Left hindlimb (tissue), 1 donor: ENCODE measurements at regions not wholly inside any gene's neighbourhood (a gene's known extent, or its start where the extent isn't known, plus 50 kb on each side); places are given as distances from the start of the nearest gene placed in this dataset.
"Not testable (repeated sequence)": the region's sequence is repeated elsewhere in the genome, so short reads cannot be mapped to it uniquely, and the experiment has no call there.

Experiments
- DNase-seq: peaks from one replicate; pipeline ENCODE4 v3.0.0-alpha.2; 2018

GRCh38 chr13:64626105-64626504 is 2604.0 kb downstream of the PCDH9 start:
- DNase-seq: no peak

GRCh38 chr13:64617231-64617630 is 2612.9 kb downstream of the PCDH9 start:
- DNase-seq: no peak

DNA sequence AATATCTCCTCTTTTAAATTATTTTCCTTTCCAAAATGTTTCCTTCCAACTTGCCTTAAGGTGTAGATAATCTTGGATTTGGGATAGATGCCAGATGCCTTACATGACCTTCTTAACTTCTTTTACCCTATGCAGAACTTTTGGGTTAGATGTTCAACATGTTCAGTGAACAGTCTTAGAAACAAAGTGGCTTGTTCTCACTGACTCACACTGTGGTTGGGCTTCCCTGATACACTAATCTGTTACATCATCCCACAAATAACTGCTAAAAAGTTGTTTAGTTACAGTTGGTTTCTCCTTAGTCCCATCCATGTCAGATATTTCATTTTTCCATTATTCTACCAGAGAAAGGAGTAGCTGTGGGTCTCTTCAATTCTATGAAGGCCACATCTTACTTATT is 2638.2 kb downstream of the PCDH9 start:
- DNase-seq: no peak

GRCh38 chr13:64579331-64579730 is 2650.8 kb downstream of the PCDH9 start:
- no peak for DNase-seq

GRCh38 chr13:64568748-64569147 is 2661.4 kb downstream of the PCDH9 start:
- DNase-seq: no peak

GRCh38 chr13:64558031-64558430 is 2672.1 kb downstream of the PCDH9 start:
- not testable (repeated sequence) for DNase-seq

- no peak for DNase-seq
Observed at GRCh38 chr13:64556376-64556775, 2673.8 kb downstream of the PCDH9 start.

DNA sequence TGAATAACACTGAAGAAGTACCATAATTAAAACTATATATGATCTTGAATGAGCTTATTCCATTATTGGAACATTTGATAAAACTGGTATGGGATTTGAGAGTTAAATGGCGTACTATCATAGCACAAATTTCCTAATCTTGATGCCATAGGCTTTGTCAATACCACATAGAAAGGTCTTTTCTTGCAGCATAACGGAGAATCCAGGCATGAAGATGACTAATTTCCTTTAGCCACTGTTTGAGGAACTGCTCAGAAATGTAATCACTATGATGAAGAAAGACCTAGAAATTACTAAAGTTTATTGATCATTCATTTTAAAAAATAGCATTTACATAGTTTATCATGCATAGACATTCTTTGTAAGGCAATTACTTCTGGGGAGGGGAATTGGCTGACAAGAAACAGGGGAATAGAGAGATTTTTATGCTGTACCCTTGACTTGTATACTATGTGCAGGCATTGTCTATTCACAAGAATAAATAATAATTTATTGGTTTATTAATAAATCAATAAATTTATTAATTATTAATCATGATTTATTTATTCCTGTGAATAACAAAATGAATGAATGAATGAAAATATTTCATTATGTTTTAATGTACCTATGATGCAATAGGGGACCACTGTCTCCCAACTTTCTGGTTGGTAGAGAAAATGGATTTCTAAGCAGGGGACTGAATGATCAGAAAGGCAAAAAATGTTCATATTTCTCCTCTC is 2676.6 kb downstream of the PCDH9 start:
- DNase-seq: no peak

DNA sequence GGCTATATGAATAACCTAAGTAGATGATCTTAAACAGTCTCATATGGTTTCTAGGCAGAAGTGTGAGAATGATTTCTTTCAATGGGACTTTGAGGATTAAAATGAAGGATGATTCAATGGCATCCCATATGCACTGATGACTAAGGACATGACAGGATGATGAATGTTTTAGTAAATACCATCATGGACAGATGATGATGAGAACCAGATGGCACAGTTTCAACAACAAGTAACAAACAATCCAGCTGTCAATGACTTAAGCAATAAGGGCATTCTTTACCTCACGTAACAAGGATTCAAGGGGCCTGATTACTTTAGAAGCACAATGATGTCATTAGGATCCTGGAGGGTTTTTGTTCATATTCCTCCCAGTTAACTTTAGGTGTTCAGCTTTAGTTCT is 2678.4 kb downstream of the PCDH9 start:
- no peak for DNase-seq

DNA sequence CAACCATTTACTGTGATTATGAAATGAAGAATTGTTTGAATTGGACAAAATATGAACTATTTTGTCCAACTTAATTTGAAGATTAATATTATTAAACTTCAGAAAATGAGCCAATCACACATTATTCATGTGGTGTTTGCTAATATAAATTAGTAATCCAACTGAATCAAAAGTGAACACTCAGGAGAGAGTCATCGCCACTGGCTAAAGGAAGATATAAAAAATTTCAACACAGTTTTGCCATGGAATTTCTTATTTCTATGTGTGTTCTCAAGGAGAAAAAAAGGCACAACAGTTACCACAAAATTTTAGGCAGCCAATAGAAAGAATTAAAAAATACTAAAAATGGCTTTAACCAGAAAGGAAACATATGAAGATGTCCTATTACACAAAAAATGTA is 2683.8 kb downstream of the PCDH9 start:
- DNase-seq: no peak

DNA sequence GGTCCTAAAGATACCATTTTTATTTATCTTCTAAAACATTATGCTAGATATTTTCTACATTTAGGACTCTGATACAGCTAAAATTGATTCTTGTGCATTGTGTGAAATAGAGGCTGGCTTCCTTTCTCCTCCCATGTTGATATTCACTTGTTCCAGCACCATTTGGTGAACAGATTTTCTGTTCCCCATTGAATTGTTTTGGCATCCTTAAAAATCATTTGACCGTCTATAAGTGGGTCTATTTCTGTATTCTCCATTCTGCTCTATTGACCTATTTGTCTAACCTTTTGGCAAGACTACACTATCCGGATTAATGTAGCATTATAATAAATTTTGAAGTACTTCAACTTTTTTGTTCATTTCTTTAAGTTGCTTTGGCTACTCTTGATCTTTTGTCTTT is 2689.2 kb downstream of the PCDH9 start:
- no peak for DNase-seq

DNA sequence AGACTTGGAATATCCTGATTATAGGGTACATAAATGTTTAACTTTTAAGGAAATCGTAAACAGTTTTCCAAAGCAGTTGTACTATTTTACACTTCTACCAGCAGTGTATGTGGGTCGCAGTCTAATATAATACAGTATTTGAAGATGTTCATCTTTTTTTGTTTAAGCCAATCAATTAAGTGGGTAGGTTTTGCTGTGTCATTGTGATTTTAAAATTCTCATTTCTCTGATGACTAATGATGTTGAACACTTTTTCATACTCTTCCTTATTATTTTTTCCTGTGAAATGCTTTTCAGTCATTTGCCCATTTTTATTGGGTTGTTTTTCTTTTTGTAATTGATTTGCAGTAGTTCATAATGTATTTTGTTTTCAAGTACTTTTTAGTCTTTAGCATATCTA is 2689.7 kb downstream of the PCDH9 start:
- DNase-seq: no peak

DNA sequence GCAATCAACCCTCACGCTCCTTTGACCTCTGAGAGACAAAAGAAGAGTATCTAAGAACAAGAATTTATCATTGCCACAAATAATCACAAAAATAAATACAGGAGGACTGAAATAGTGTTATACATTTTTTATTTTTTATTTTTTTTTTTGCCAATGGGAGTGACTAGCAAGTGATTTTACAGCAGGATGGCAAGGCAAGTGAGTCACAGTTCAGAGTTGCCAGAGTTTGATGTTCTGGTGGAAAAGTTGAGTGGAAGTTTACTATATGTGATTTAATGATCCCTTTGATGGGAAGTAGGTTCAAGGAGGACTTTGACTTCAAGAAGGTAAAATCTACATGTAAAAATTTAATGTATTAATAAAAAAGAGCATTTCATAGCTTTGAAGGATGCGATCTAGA is 2691.4 kb downstream of the PCDH9 start:
- no peak for DNase-seq

DNA sequence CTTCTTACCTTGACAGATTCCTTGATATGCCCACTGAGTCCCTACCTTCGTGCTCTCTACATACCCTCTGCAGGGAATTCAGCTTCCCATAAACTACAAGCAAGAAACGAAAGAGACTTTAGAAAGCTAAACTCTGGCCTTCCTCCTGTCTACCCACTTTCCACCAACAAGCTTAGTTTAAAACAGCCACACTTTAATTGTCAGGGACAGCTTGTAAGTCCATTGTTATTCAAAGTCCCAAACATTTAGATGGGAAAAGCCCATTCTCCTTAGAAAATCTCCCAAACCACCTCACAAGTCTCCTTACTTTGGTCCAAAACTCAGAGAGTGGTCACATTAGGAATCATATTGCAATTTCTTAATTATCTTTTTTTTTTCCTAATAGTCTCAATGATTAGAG is 2695.8 kb downstream of the PCDH9 start:
- DNase-seq: no peak

GRCh38 chr13:64531400-64531799 is 2698.7 kb downstream of the PCDH9 start:
- no peak for DNase-seq

GRCh38 chr13:64529874-64530485 is 2700.2 kb downstream of the PCDH9 start:
- DNase-seq: no peak

- no peak for DNase-seq
Observed at GRCh38 chr13:64528838-64529237, 2701.3 kb downstream of the PCDH9 start.

DNA sequence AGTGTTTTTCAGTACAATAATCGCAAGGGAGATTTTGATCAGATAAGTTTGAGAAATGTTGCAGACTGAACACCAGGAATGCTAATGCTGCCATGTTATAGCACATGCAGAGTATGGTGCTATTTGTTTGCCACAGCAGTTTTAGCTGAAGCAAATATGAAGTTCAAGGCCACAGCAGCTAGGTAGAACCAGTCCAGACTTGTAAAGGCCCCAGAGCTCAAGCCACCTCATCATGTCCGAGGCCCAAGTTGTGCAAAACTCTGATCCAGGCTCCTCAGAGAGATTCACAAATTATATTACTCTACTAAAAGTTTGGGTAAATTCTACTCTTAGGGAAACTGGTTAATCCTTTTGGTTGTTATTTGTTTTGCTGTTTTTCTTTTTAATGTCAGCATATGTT is 2702.6 kb downstream of the PCDH9 start:
- no peak for DNase-seq

DNA sequence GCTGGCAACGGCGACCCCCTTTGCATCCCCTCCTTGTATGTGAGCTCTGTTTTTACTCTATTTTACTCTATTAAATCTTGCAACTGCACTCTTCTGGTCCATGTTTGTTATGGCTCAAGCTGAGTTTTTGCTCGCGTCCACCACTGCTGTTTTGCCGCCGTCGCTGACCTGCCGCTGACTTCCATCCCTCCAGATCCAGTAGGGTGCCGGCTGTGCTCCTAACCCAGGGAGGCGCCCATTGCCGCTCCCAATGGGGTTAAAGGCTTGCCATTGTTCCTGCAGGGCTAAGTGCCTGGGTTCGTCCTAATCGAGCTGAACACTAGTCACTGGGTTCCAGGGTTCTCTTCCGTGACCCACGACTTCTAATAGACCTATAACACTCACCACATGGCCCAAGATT is 2704.4 kb downstream of the PCDH9 start:
- DNase-seq: no peak

GRCh38 chr13:64510747-64511146 is 2719.4 kb downstream of the PCDH9 start:
- no peak for DNase-seq

GRCh38 chr13:64506246-64506645 is 2723.9 kb downstream of the PCDH9 start:
- DNase-seq: no peak

DNA sequence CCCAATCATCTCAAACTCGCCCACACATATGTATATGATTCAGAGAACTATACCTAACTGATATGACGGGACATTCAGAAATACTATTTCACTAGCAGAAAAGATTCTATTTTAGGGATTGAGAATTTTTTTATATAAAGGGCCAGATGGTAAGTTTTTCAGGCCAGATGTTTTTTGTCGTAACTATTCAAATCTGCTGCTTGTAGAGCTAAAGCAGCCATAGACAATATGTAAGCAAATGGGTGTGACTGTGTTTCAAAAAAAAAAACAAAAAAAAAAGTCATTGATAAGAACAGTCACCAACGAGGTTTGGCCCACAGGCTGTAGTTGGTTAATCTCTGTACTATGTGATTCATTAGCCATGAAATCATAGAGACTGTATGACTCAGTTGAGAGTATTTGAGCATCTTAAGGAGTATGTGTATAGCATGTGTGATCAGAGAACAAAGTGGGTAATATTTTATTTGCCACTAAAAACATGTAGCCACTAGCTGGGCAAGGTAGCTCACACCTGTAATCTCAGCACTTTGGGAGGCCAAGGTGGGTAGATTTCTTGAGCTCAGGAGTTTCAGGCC is 2724.7 kb downstream of the PCDH9 start:
- DNase-seq: no peak

DNA sequence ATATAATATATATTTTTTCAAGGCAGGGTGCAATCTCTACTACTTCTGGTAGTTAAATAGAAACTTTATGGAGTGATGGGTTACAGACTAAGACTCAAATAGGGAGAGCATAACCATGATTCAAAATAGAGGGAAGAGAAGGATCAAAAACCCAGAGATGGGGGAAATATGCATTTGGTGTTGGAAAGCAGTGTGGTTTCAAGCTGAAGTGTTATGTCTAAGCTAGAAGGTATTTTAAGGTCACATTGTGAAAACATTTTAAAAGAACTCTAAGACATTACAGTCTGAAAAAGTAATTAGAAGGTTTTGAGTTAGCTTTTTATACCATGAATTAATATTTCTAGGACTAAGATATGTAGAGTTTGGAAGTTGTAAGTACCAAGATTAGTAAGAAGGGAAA is 2741.4 kb downstream of the PCDH9 start:
- no peak for DNase-seq

- DNase-seq: no peak
Observed at GRCh38 chr13:64482373-64482772, 2747.8 kb downstream of the PCDH9 start.

GRCh38 chr13:64480672-64481071 is 2749.5 kb downstream of the PCDH9 start:
- DNase-seq: no peak
